Breast epithelium (tissue), 3 donors: ENCODE measurements at regions not wholly inside any gene's neighbourhood (a gene's known extent, or its start where the extent isn't known, plus 50 kb on each side); places are given as distances from the start of the nearest gene placed in this dataset.

ENCODE experiments used
- POLR2A ChIP-seq: fragments of 450-650 bp; IDR thresholded peaks from one replicate; pipeline ENCODE4 v1.6.1; 2016; ENCODE audit warnings: antibody characterized with exemption, mild to moderate bottlenecking, moderate library complexity
- POLR2AphosphoS5 ChIP-seq, 3 donors: sonication (generic); formaldehyde crosslinking; IDR thresholded peaks; one replicate each; pipeline ENCODE4 v1.6.1; 2017; ENCODE audit warnings: antibody characterized with exemption in 3 of 3
- TF ChIP-seq, protein P1 (sequence below), 3 donors: fragments of 450-650 bp; IDR thresholded peaks; one replicate each; pipeline ENCODE4 v1.5.1; 2016 to 2017; ENCODE audit warnings: antibody characterized with exemption in 3 of 3, mild to moderate bottlenecking in 3 of 3, moderate library complexity in 3 of 3

DNA sequence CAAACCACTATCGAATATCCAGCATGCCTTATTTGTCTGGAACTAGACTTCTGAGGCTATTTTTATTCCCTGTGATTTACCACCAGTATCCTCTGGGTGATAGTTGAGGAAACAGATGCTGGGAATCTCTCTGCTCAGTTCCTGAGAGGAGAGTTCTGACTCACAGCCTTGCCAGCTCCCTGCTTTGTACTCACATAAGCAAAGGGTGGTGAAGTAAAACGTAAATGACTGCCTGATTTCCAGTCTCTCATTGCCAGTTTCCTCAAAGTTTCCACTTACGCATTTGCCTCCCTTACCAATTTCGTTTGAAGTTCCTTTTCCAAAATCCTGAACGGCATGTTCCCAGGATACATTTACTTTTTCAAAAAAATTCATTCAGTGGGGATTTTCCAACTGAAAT, 69.2 kb upstream of the HNRNPA3 start:
- TF ChIP-seq, protein P1, sequence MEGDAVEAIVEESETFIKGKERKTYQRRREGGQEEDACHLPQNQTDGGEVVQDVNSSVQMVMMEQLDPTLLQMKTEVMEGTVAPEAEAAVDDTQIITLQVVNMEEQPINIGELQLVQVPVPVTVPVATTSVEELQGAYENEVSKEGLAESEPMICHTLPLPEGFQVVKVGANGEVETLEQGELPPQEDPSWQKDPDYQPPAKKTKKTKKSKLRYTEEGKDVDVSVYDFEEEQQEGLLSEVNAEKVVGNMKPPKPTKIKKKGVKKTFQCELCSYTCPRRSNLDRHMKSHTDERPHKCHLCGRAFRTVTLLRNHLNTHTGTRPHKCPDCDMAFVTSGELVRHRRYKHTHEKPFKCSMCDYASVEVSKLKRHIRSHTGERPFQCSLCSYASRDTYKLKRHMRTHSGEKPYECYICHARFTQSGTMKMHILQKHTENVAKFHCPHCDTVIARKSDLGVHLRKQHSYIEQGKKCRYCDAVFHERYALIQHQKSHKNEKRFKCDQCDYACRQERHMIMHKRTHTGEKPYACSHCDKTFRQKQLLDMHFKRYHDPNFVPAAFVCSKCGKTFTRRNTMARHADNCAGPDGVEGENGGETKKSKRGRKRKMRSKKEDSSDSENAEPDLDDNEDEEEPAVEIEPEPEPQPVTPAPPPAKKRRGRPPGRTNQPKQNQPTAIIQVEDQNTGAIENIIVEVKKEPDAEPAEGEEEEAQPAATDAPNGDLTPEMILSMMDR (IDR thresholded peaks at IDR 0.05), result no peak
- TF ChIP-seq POLR2A, result no peak
- no peak for TF ChIP-seq POLR2AphosphoS5 (IDR thresholded peaks at IDR 0.05)
